GM23248 (cell line): ENCODE measurements at regions not wholly inside any gene's neighbourhood (a gene's known extent, or its start where the extent isn't known, plus 50 kb on each side); places are given as distances from the start of the nearest gene placed in this dataset.

Experiments
- EZH2 ChIP-seq: fragments of 200-600 bp; sonication (generic); IDR thresholded peaks from 2 replicates; pipeline ENCODE4 v1.6.1; 2018; ENCODE audit warnings: antibody characterized with exemption, mild to moderate bottlenecking; ENCODE audit not compliant: insufficient read depth, poor library complexity, severe bottlenecking
- EZH2phosphoT487 ChIP-seq: fragments of 200-600 bp; sonication (generic); IDR thresholded peaks from 2 replicates; pipeline ENCODE4 v1.6.1; 2018; ENCODE audit warnings: antibody characterized with exemption, moderate library complexity, mild to moderate bottlenecking, low read depth; ENCODE audit not compliant: insufficient read depth

DNA sequence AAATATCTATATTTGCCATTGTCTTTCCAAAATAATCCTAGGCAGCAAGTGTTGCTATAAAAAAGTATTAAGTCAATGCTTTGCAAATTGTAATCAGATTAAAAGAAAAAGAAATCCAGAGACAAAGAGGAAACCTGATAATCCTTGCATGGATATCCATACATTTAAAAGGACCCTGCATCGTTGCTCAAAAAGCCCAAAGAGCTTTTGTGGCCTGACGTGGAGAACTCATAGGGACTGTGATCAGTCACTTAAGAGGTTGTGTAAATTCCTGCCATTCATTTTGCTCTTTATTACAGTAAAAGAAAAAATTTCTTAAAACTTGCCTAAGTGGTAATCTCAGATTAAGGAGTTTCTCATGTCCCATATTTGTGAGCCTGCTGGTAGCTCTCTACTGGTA lies 392.6 kb downstream of the C12orf75 start:
- no peak for TF ChIP-seq EZH2
- no peak for TF ChIP-seq EZH2phosphoT487
